ENCODE measurements at regions not wholly inside any gene's neighbourhood (a gene's known extent, or its start where the extent isn't known, plus 50 kb on each side); places are given as distances from the start of the nearest gene placed in this dataset.

DNA sequence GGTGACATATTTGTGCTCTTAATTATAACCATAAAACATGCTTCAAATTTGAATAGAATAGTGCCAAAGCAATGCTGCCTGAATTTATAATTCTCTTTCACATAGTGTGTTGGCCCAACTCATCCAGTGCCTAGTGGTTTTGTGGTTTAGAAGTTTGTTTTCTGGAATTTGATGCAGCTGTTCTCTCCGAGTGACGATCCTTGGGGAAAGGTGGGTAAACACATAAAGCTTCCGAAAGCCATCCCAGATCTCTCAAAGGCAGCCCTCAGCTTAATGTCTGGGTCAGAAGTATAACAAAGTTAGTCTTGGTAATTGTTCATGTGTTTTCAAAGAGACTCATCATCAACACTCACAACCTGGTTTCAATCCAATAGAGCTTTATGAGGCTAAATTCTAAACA lies 235.6 kb upstream of the CDH2 start:
- no peak for TF ChIP-seq CTCF (conservative IDR thresholded peaks at IDR 0.05; ENCODE audit: low read depth, low read length)
- TF ChIP-seq EZH2 (IDR thresholded peaks at IDR 0.05; ENCODE audit: borderline replicate concordance, low read depth, low read length, poor library complexity, severe bottlenecking): no peak

Measured in A673 (cell line).